Myocyte (in vitro differentiated cells): ENCODE measurements at regions not wholly inside any gene's neighbourhood (a gene's known extent, or its start where the extent isn't known, plus 50 kb on each side); places are given as distances from the start of the nearest gene placed in this dataset.
"Not testable (repeated sequence)": the region's sequence is repeated elsewhere in the genome, so short reads cannot be mapped to it uniquely, and the experiment has no call there.

Source experiments
- DNase-seq: peaks from one replicate; pipeline ENCODE4 v3.0.0-alpha.2; 2012; ENCODE audit warnings: low read depth

- peak; percentile 2 for DNase-seq
Observed at GRCh38 chr14:38047195-38047902, 160.4 kb upstream of the SSTR1 start.

- DNase-seq = no peak
Observed at GRCh38 chr14:38053666-38054065, 154.0 kb upstream of the SSTR1 start.

DNA sequence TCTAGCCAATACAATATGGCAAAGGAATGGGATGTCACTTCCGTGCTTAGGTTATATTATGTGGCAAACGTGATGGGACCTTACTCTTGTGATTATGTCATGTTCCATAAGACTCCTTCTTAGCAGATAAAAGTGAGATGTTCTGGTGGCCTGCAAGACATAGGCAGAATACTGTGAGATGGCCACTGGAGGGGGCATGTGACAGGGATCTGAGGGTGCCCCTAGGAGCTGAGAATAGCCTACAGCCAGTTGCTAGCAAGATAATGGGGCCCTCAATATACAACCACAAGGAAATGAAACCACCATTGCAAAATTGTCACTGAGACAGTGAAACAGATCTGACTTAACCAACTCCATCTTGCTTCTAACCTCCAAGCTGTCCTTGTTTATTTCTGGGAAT lies 151.4 kb upstream of the SSTR1 start:
- no peak for DNase-seq

DNA sequence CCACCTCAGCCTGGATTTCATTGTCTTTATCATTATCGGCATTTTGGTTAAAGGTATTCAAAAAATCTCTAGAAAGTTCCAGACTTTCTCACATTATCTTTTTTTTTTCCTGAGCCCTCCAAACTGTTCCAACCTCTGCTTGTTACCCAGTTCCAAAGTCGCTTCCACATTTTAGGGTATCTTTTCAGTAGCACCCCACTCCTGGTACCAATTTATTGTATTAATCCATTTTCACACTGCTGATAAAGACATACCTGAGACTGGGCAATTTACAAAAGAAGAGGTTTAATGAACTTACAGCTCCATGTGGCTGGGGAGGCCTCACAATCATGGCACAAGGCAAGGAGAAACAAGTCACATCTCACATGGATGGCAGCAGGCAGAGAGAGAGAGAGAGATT lies 145.5 kb upstream of the SSTR1 start:
- DNase-seq = not testable (repeated sequence)

- DNase-seq = no peak
Observed at GRCh38 chr14:38063711-38064320, 143.9 kb upstream of the SSTR1 start.

GRCh38 chr14:38065106-38065762 lies 142.5 kb upstream of the SSTR1 start:
- no peak for DNase-seq

- DNase-seq = no peak
Observed at GRCh38 chr14:38070061-38070588, 137.6 kb upstream of the SSTR1 start.

GRCh38 chr14:38073641-38074040 lies 134.1 kb upstream of the SSTR1 start:
- DNase-seq = peak; percentile 30

GRCh38 chr14:38074081-38074480 lies 133.6 kb upstream of the SSTR1 start:
- no peak for DNase-seq

GRCh38 chr14:38074754-38075153 lies 132.9 kb upstream of the SSTR1 start:
- no peak for DNase-seq

- no peak for DNase-seq
Observed at GRCh38 chr14:38078393-38078792, 129.3 kb upstream of the SSTR1 start.

DNA sequence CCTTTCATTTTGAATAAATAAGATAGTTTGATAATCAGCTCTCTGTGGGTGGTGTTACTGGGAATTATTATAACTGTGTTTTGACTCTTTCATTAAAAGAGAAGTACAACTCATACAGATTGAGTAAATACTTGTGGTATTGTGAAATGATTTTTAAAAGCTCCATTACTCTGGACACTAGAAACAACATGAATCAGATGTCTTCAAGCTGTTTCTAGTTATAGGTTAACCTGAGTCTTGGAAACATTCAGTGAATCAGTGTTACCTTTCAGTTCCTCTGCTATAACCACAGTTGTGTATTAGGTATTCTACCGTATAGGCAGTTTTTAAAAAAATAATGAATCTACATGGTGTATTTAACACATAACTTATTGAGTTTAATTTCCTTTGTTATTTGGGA lies 128.4 kb upstream of the SSTR1 start:
- DNase-seq = no peak

DNA sequence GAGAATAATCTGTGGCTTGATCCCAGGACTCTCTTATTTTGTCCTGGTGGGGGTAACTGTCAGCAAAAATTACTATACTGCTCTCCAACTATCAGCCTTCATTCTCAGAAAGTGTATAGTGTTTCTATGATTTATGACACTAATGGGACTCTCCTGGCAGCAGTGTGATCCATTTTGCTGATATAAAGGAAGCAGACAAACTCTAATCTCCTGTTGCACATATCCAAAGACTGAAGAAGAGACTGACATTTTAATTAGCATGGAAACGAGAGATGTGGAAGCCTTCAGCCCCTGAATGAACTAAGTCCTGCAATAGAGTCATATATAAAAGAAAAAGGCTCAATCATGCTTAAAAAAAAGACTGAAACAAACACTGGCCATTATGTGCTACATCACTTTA lies 127.8 kb upstream of the SSTR1 start:
- no peak for DNase-seq

- no peak for DNase-seq
Observed at GRCh38 chr14:38080696-38081095, 127.0 kb upstream of the SSTR1 start.

GRCh38 chr14:38083039-38083438 lies 124.7 kb upstream of the SSTR1 start:
- DNase-seq = no peak

DNA sequence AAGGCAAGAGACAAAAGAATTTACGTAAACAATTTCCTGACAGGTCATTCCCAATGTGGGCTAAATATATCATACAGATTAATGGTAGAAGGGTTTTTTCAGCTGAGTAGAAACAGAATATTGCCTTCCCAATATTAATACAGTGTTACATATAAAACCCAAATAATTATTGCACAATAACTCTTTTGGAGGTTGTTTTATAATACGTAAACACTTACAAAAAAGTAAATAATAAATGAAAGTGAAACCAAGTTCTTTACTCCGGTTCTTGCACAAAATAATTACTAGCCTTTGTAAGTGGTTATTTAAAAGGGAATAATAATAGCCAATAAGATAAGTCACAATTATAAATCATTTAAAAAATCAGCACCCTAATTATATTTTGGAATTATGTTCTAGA lies 118.6 kb upstream of the SSTR1 start:
- no peak for DNase-seq

DNA sequence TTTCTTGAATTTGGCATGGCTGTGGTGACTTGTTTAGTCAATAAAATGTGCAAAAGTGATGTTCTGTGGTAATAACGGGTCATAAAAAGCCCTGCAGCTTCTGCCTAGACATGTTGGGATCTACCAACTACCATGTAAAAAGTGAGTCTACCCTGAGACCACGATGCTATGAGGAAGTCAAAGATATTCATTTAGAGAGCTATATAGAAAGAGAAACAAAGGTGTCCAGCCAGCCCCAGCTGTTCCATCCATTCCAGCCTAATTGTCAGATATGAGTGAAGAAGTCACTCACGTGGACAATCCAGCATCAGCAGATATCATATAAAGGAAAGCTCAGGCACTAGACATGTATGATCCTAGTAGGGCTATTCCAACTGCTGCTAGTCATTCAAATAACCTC lies 117.2 kb upstream of the SSTR1 start:
- no peak for DNase-seq

DNA sequence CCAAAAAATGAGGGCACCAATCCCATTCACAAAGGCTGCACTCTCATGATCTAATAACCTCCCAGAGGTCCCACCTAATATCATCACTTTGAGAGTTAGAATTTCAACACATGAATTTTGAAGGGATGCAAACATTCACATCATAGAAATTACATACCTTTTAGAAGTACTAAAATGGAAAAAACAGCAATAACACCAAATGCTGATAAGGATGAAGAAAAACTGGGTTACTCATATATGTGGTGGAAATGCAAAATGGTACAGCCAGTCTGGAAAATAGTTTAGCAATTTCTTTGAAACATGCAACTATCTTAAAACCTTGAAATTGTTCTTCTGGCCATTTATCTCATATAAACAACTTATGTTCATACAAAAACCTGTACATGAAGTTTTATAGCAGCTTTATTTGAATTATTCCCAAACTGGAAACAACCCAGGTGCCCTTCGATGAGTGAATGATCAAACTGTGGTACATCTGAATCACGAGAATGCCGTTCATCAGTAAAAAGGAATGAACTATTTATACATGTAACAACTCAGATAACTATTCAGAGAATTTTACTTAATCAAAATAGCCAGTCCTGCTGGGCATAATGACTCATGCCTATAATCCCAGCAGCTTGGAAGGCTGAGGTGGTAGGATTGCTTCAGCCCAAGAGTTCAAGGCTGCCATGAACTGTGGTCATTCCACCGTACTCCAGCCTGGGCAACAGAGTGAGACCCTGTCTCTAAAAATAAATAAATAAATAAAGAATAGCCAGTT lies 109.4 kb upstream of the SSTR1 start:
- DNase-seq = peak; percentile 56

DNA sequence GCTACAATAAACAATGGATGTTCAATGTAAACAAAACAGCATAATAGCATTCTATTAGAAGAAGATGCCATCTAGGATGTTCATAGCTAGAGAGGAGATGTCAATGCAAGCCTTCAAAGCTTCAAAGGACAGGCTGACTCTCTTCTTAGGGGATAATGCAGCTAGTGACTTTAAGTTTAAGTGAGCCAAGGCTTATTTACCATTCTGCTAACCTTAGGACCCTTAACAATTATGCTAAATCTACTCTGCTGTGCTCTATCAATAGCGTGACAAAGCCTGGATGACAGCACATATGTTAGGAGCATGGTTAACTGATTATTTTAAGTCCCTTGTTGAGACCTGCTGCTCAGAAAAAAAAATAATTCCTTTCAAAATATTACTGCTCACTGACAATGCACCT lies 106.0 kb upstream of the SSTR1 start:
- no peak for DNase-seq

- DNase-seq = no peak
Observed at GRCh38 chr14:38103542-38104225, 104.0 kb upstream of the SSTR1 start.

- DNase-seq = no peak
Observed at GRCh38 chr14:38105106-38105702, 102.5 kb upstream of the SSTR1 start.
